Activated naive CD4-positive, alpha-beta T cell treated with anti-CD3 and anti-CD28 coated beads for 36 hours (primary cell): ENCODE measurements at regions not wholly inside any gene's neighbourhood (a gene's known extent, or its start where the extent isn't known, plus 50 kb on each side); places are given as distances from the start of the nearest gene placed in this dataset.
"Not testable (repeated sequence)": the region's sequence is repeated elsewhere in the genome, so short reads cannot be mapped to it uniquely, and the experiment has no call there.

Experiments used
- CTCF ChIA-PET: fragments of 350-600 bp; sonication (Branson Sonifier 250); formaldehyde crosslinking; loops from one replicate; lab custom pipeline; 2021; ENCODE audit warnings: antibody characterized with exemption; lab: Charles Lee
- DNase-seq: peaks from one replicate; pipeline ENCODE4 v3.0.0-alpha.2; 2020
- H3K27ac Mint-ChIP-seq: one replicate; pipeline ENCODE4 v1.8.0; 2021; ENCODE audit warnings: mild to moderate bottlenecking, mixed read lengths
- H3K27me3 Mint-ChIP-seq: one replicate; pipeline ENCODE4 v1.8.0; 2021; ENCODE audit warnings: low read depth, mixed read lengths
- H3K36me3 Mint-ChIP-seq: one replicate; pipeline ENCODE4 v1.8.0; 2021; ENCODE audit warnings: low read depth, mixed read lengths
- H3K4me1 Mint-ChIP-seq: one replicate; pipeline ENCODE4 v1.8.0; 2021; ENCODE audit warnings: low read depth, mixed read lengths
- H3K4me3 Mint-ChIP-seq: one replicate; pipeline ENCODE4 v1.8.0; 2021; ENCODE audit warnings: mild to moderate bottlenecking, moderate library complexity, mixed read lengths
- H3K9me3 Mint-ChIP-seq: one replicate; pipeline ENCODE4 v1.8.0; 2021; ENCODE audit warnings: mixed read lengths
- intact Hi-C: fragments of 100-400 bp; cut with micrococcal nuclease; formaldehyde crosslinking; loops from one replicate; pipeline ENCODE4 v1.15.1; 2023

- Mint-ChIP-seq H3K36me3 (no peaks in the 10 kb centered on the region), H3K27me3 (no peaks in the 10 kb centered on the region), H3K27ac (no peak overlapping the region), H3K9me3 (no peaks in the 10 kb centered on the region), H3K4me3 (no peak overlapping the region), H3K4me1 (no peaks in the 10 kb centered on the region)
- CTCF ChIA-PET, result no interaction called here
- intact Hi-C loops, result no loop called here
- no peak for DNase-seq
Measured at GRCh38 chr17:68145088-68145487, 102.8 kb upstream of the AMZ2 start.

DNA sequence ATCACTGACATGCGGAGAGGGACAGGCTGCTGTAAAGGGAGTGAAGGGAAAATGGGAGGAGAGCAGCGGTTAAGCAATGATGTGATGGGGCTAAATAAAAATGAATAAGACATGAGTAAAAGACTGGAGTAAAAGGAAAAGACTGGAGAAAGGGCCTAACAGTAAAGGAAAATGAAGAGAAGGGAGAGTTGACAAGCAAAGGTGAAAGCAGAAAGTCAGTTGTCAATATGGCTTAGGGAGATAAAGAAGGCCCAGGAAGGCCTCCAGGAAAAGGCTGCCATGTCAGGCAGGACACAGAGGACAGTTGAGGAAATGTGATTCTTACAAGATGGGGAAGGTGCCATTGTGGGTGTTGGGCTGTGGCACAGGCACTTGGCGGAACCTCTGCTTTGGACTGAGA lies 98.9 kb upstream of the AMZ2 start:
- CTCF ChIA-PET, result no interaction called here
- Mint-ChIP-seq H3K4me1 (no peaks in the 10 kb centered on the region), H3K36me3 (no peaks in the 10 kb centered on the region), H3K4me3 (no peak overlapping the region), H3K27ac (no peak overlapping the region), H3K9me3 (no peaks in the 10 kb centered on the region), H3K27me3 (no peaks in the 10 kb centered on the region)
- intact Hi-C loops, result no loop called here
- no peak for DNase-seq

GRCh38 chr17:68152161-68152571 lies 95.7 kb upstream of the AMZ2 start:
- H3K4me1 Mint-ChIP-seq, result no peaks in the 10 kb centered on the region
- H3K36me3 Mint-ChIP-seq, result no peaks in the 10 kb centered on the region
- no peaks in the 10 kb centered on the region for H3K27me3 Mint-ChIP-seq
- no peak overlapping the region for H3K4me3 Mint-ChIP-seq
- intact Hi-C loops, result no loop called here
- H3K9me3 Mint-ChIP-seq, result no peaks in the 10 kb centered on the region
- no peak for DNase-seq
- no peak overlapping the region for H3K27ac Mint-ChIP-seq
- CTCF ChIA-PET, result interaction anchor here (0.8 kb wide), 1 partner anchor 92 kb away, joined by 3 read pairs; no protein-coding TSS in a partner anchor

- Mint-ChIP-seq H3K4me1 (no peaks in the 10 kb centered on the region), H3K9me3 (no peaks in the 10 kb centered on the region), H3K4me3 (no peak overlapping the region), H3K27ac (no peak overlapping the region), H3K27me3 (no peaks in the 10 kb centered on the region), H3K36me3 (no peaks in the 10 kb centered on the region)
- CTCF ChIA-PET, result interaction anchor here (0.6 kb wide), 1 partner anchor 98 kb away, joined by 3 read pairs; no protein-coding TSS in a partner anchor
- no peak for DNase-seq
- intact Hi-C loops, result no loop called here
Measured at GRCh38 chr17:68155692-68156091, 92.2 kb upstream of the AMZ2 start.

GRCh38 chr17:68161644-68162428 lies 86.0 kb upstream of the AMZ2 start:
- H3K36me3 Mint-ChIP-seq, result no peaks in the 10 kb centered on the region
- intact Hi-C loops, result no loop called here
- CTCF ChIA-PET, result interaction anchor here (3.9 kb wide), 1 partner anchor 11 kb away, joined by 17 read pairs; no protein-coding TSS in a partner anchor
- no peaks in the 10 kb centered on the region for H3K27me3 Mint-ChIP-seq
- no peaks in the 10 kb centered on the region for H3K9me3 Mint-ChIP-seq
- H3K4me1 Mint-ChIP-seq, result peaks cover 6% of the 10 kb centered on the region
- DNase-seq, result no peak
- no peak overlapping the region for H3K27ac Mint-ChIP-seq
- no peak overlapping the region for H3K4me3 Mint-ChIP-seq

DNA sequence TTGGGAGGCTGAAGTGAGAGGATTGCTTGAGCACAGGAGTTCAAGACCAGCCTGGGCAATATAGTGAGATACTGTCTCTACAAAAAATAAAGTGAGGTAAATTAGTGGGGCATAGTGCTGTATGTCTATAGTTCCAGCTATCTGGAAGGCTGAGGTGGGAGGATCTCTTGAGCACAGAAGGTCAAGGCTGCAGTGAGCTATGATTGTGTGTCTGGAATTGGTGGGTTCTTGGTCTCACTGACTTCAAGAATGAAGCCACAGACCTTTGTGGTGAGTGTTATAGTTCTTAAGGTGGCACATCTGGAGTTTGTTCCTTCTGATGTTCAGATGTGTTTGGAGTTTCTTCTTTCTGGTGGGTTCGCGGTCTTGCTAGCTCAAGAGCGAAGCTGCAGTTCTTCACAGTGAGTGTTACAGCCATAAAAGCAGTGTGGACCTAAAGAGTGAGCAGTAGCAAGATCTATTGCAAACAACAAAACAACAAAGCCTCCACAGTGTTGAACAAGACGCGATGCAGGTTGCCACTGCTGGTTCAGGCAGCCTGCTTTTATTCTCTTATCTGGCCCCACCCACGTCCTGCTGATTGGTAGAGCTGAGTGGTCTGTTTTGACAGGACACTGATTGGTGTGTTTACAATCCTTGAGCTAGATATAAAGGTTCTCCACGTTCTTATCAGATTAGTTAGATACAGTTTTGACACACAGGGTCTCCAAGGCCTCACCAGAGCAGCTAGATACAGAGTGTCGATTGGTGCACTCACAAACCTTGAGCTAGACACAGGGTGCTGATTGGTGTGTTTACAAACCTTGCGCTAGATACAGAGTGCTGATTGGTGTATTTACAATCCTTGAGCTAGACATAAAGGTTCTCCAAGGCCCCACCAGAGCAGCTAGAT lies 79.3 kb upstream of the AMZ2 start:
- Mint-ChIP-seq H3K27ac (peak overlapping the region; percentile 30), H3K4me1 (peaks cover 24% of the 10 kb centered on the region)
- intact Hi-C loops, H3K36me3 Mint-ChIP-seq, H3K9me3 Mint-ChIP-seq, H3K27me3 Mint-ChIP-seq, H3K4me3 Mint-ChIP-seq: not testable (repeated sequence)
- DNase-seq, result peak; percentile 33
- CTCF ChIA-PET, result interaction anchor here (1.0 to 2.2 kb wide), 9 partner anchors 9 to 295 kb away, joined by 3 to 10 read pairs (median 4); no protein-coding TSS in a partner anchor

- intact Hi-C loops, H3K27me3 Mint-ChIP-seq, H3K36me3 Mint-ChIP-seq, H3K9me3 Mint-ChIP-seq, DNase-seq, H3K27ac Mint-ChIP-seq, H3K4me3 Mint-ChIP-seq: not testable (repeated sequence)
- peaks cover 24% of the 10 kb centered on the region for H3K4me1 Mint-ChIP-seq
- CTCF ChIA-PET, result interaction anchor here (1.1 to 2.2 kb wide), 7 partner anchors 8 to 294 kb away, joined by 3 to 10 read pairs (median 6); no protein-coding TSS in a partner anchor
Measured at GRCh38 chr17:68169165-68169821, 78.5 kb upstream of the AMZ2 start.

DNA sequence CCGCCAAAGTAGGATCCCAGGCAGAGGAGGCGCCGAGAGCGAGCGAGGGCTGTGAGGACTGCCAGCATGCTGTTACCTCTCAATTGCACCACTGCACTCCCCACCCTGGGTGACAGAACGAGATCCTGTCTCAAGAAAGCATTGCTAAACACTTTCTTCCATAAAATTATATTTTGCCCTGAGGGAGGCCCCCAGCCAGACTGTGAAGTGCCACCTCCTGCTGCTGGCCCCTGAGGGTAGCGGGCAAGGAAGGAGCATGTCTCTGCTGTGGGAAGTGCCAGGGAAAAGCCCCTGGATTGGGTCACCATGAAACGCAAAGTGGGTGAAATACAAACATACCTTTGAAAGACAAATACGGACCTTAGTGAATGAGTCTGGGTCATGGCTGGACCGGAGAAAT lies 78.0 kb upstream of the AMZ2 start:
- H3K4me1 Mint-ChIP-seq, result peaks cover 22% of the 10 kb centered on the region
- no peak overlapping the region for H3K4me3 Mint-ChIP-seq
- no peak for DNase-seq
- CTCF ChIA-PET, result interaction anchor here (0.7 to 4.4 kb wide), 5 partner anchors 11 to 298 kb away, joined by 3 to 55 read pairs (median 6); no protein-coding TSS in a partner anchor
- no peaks in the 10 kb centered on the region for H3K27me3 Mint-ChIP-seq
- intact Hi-C loops, result loop anchor here (10.0 kb wide), 1 partner anchor 585 kb away; no protein-coding TSS in a partner anchor
- no peak overlapping the region for H3K27ac Mint-ChIP-seq
- no peaks in the 10 kb centered on the region for H3K9me3 Mint-ChIP-seq
- no peaks in the 10 kb centered on the region for H3K36me3 Mint-ChIP-seq

DNA sequence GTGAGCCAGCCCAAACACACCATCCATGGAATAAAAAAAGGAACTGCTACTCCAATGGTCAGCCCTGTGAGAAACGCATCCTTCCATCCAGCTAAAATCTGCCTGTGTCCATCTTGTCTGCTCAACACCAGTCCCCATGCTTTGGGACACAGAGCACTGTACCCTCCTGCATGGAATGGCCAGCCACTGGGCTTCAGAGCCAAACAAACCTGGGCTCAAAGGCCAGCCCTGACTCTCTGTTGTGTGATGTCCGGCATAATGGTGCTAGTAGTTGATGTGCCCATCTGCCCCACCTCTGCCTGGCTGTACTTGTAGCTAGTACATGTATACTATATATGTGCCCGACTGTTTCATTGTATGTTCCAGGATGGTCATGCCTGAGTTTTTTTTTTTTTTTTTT lies 77.6 kb upstream of the AMZ2 start:
- no peaks in the 10 kb centered on the region for H3K36me3 Mint-ChIP-seq
- no peaks in the 10 kb centered on the region for H3K27me3 Mint-ChIP-seq
- no peaks in the 10 kb centered on the region for H3K9me3 Mint-ChIP-seq
- H3K27ac Mint-ChIP-seq, result no peak overlapping the region
- intact Hi-C loops, result loop anchor here (10.0 kb wide), 1 partner anchor 585 kb away; no protein-coding TSS in a partner anchor
- no peak for DNase-seq
- peaks cover 20% of the 10 kb centered on the region for H3K4me1 Mint-ChIP-seq
- CTCF ChIA-PET, result interaction anchor here (0.7 to 4.4 kb wide), 7 partner anchors 11 to 297 kb away, joined by 3 to 55 read pairs (median 3); no protein-coding TSS in a partner anchor
- no peak overlapping the region for H3K4me3 Mint-ChIP-seq

- Mint-ChIP-seq H3K9me3 (no peaks in the 10 kb centered on the region), H3K36me3 (no peaks in the 10 kb centered on the region), H3K27ac (no peak overlapping the region), H3K27me3 (no peaks in the 10 kb centered on the region), H3K4me1 (peaks cover 15% of the 10 kb centered on the region), H3K4me3 (no peak overlapping the region)
- intact Hi-C loops, result loop anchor here (1.0 to 10.0 kb wide), 5 partner anchors 28 to 582 kb away; no protein-coding TSS in a partner anchor
- CTCF ChIA-PET, result interaction anchor here (0.7 to 4.4 kb wide), 21 partner anchors 9 to 294 kb away, joined by 3 to 55 read pairs (median 6); partner anchors contain the start of gene WIPI1
- DNase-seq, result peak; percentile 86
Measured at GRCh38 chr17:68172461-68172954, 75.3 kb upstream of the AMZ2 start.

- no peak for DNase-seq
- no peak overlapping the region for H3K27ac Mint-ChIP-seq
- H3K9me3 Mint-ChIP-seq, result peaks cover 2% of the 10 kb centered on the region
- H3K36me3 Mint-ChIP-seq, result no peaks in the 10 kb centered on the region
- CTCF ChIA-PET, result interaction anchor here (1.2 kb wide), 2 partner anchors 25 to 323 kb away, joined by 3 read pairs; no protein-coding TSS in a partner anchor
- no peak overlapping the region for H3K4me3 Mint-ChIP-seq
- no peaks in the 10 kb centered on the region for H3K27me3 Mint-ChIP-seq
- intact Hi-C loops, result loop anchor here (10.0 kb wide), 1 partner anchor 579 kb away; no protein-coding TSS in a partner anchor
- H3K4me1 Mint-ChIP-seq, result peaks cover 2% of the 10 kb centered on the region
Measured at GRCh38 chr17:68175416-68175815, 72.4 kb upstream of the AMZ2 start.
